Activated T-helper 2 cell treated with anti-CD3 and anti-CD28 coated beads, Interferon-gamma antibody, Interleukin-2, Interleukin-4, amounts not matched to agents 10 μg/mL and 5 μg/mL and 100 μg/mL, durations not matched to agents 14 hours and 24 hours and 36 hours (primary cell): ENCODE measurements at regions not wholly inside any gene's neighbourhood (a gene's known extent, or its start where the extent isn't known, plus 50 kb on each side); places are given as distances from the start of the nearest gene placed in this dataset.

ENCODE experiments used
- DNase-seq: peaks from one replicate; pipeline ENCODE4 v3.0.0; 2021; ENCODE audit warnings: low spot score
- H3K27ac Mint-ChIP-seq: one replicate; pipeline ENCODE4 v1.8.0; 2021; ENCODE audit warnings: mixed read lengths
- H3K27me3 Mint-ChIP-seq: one replicate; pipeline ENCODE4 v1.8.0; 2021; ENCODE audit warnings: low read depth, mixed read lengths
- H3K36me3 Mint-ChIP-seq: one replicate; pipeline ENCODE4 v1.8.0; 2021; ENCODE audit warnings: low read depth, mixed read lengths
- H3K4me1 Mint-ChIP-seq: one replicate; pipeline ENCODE4 v1.8.0; 2021; ENCODE audit warnings: low read depth, mixed read lengths
- H3K4me3 Mint-ChIP-seq: one replicate; pipeline ENCODE4 v1.8.0; 2021; ENCODE audit warnings: low read depth, mild to moderate bottlenecking, moderate library complexity, mixed read lengths
- H3K9me3 Mint-ChIP-seq: one replicate; pipeline ENCODE4 v1.8.0; 2021; ENCODE audit warnings: mixed read lengths
- intact Hi-C: fragments of 100-400 bp; cut with micrococcal nuclease; formaldehyde crosslinking; loops from one replicate; pipeline ENCODE4 v1.15.1; 2023

DNA sequence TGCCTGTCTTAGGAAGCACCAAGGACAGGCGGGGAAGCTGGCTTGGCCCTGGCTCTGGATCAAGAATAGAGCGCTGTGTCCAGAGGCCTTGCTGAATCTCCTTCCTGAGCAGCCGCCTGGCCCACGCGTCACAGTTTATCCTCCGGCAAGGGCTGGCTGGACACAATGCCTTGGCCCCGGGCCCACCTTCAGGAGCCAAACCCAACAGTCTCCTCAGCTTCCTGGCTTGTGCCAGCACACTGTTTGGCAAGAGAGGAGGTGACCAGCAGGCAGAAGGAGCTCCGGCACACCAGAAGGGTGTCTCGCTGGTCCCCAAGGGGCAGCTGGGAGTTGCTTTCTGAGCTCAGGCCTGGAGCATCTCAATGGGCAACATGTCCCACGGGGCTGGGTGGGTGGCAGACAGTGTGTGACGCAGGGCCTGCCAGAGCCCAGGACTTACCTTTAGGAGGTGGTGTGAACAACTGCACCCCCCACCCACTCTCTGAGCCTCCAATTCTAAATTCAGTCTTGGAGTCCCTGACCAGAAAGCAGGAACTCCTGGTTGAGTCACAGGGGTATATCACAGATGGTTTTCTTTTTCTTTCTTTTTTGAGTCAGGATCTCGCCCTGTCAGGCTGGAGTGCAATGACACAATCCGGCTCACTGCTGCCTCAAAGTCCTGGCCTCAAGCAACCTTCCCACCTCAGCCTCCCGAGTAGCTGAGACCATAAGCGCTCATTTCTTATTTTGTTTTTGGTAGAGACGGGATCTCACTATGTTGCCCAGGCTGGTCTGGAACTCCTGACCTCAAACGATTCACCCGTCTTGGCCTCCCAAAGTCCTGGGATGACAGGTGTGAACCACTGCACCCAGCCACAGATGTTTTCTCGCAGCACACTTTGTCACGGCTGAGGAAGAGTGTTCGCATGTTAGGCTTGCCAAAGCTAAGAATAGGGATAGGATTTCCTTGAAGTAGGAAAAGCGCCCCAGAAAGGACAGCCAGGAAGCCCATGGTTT is 361.2 kb downstream of the BCOR start:
- intact Hi-C loops: loop anchor here (10.0 kb wide), 3 partner anchors 78 to 438 kb away; no protein-coding TSS in a partner anchor
- Mint-ChIP-seq H3K9me3 (no peaks in the 10 kb centered on the region), H3K27ac (no peak overlapping the region), H3K27me3 (no peaks in the 10 kb centered on the region), H3K4me1 (peaks cover 12% of the 10 kb centered on the region), H3K36me3 (no peaks in the 10 kb centered on the region), H3K4me3 (no peak overlapping the region)
- DNase-seq: no peak

DNA sequence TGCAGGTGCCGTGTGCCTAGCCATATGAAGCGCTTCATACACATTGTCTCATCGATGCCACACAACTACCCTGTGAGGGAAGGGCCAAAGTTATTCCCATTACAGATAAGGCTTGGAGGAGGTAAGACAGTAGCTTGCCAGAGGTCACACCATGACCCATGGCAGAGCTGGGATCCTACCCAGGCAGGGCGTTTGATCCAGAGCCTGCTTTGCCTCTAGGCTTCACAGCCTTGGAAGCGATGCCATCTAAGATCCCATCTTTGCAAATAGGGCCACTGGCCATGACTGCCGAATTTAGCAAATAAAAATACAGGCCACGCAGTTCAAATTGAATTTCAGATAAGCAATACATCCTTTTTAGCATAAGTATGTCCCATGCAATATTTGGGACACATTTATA is 358.2 kb downstream of the BCOR start:
- no peaks in the 10 kb centered on the region for H3K9me3 Mint-ChIP-seq
- H3K4me1 Mint-ChIP-seq: peaks cover 7% of the 10 kb centered on the region
- no peak overlapping the region for H3K4me3 Mint-ChIP-seq
- no peak for DNase-seq
- intact Hi-C loops: loop anchor here (10.0 kb wide), 3 partner anchors 75 to 435 kb away; no protein-coding TSS in a partner anchor
- no peaks in the 10 kb centered on the region for H3K36me3 Mint-ChIP-seq
- H3K27ac Mint-ChIP-seq: no peak overlapping the region
- H3K27me3 Mint-ChIP-seq: no peaks in the 10 kb centered on the region

DNA sequence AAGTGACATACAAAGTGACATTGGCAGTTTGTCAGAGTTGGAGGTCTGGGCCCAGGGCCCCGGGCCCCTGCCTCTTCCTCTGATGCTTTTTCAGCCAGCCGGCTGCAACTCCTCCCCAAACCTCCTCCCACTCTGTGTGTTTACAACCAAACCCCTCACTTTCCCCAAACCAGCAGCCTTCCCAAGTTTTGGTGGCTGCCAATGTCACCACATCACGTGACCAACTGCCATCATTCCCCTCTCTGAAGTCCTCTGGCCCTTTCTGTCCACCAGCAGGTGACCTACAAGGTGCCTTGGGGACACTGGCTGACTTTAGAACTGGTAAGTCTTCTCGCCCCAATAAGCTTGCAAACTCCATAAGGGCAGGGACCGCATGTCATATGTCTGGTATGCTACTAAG is 357.7 kb downstream of the BCOR start:
- DNase-seq: no peak
- H3K9me3 Mint-ChIP-seq: no peaks in the 10 kb centered on the region
- intact Hi-C loops: no loop called here
- H3K27ac Mint-ChIP-seq: no peak overlapping the region
- H3K4me3 Mint-ChIP-seq: no peak overlapping the region
- no peaks in the 10 kb centered on the region for H3K27me3 Mint-ChIP-seq
- H3K4me1 Mint-ChIP-seq: peaks cover 7% of the 10 kb centered on the region
- no peaks in the 10 kb centered on the region for H3K36me3 Mint-ChIP-seq

DNA sequence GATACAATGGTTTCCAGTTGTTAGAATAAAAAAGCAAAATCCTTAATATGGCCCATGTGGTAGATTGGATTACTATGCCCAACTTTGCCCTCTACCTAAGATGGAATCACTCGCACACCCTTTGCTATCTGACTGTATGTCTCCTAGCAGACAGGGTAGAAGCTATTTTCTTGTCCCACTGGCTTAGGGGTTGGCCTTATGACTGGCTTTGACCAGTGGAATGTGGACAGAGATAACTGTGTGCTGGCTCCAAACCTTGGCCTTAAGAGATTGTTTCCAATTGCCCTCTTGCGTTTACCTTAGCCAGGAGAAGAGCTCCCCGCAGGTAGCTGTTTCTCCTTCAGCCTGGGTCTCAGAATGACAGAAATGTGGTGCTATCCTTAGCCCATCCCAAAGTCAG is 355.9 kb downstream of the BCOR start:
- no peaks in the 10 kb centered on the region for H3K27me3 Mint-ChIP-seq
- H3K4me1 Mint-ChIP-seq: peaks cover 2% of the 10 kb centered on the region
- no peak overlapping the region for H3K4me3 Mint-ChIP-seq
- H3K9me3 Mint-ChIP-seq: no peaks in the 10 kb centered on the region
- intact Hi-C loops: no loop called here
- no peaks in the 10 kb centered on the region for H3K36me3 Mint-ChIP-seq
- DNase-seq: no peak
- H3K27ac Mint-ChIP-seq: no peak overlapping the region

DNA sequence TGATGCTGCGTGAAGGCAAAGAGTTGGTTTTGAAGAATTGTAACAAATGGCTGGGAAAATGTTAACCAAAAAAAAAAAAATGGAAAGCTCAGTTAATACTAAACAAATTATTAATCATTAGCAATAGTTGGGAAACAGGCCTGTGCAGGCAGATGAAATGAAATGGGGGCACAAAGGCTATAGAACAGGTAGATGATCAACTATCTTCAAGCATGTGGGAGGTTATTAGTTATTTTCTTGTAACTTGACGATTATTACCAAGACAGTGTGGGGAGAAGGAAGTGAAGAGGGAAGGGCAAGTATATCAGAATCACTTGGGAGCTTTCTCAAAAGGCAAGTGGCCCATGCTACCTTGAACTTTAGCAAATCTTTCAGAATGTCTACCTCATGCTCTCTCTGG is 351.9 kb downstream of the BCOR start:
- intact Hi-C loops: no loop called here
- Mint-ChIP-seq H3K9me3 (no peaks in the 10 kb centered on the region), H3K27me3 (no peaks in the 10 kb centered on the region), H3K27ac (no peak overlapping the region), H3K4me3 (no peak overlapping the region), H3K4me1 (peaks cover 7% of the 10 kb centered on the region), H3K36me3 (no peaks in the 10 kb centered on the region)
- DNase-seq: no peak

DNA sequence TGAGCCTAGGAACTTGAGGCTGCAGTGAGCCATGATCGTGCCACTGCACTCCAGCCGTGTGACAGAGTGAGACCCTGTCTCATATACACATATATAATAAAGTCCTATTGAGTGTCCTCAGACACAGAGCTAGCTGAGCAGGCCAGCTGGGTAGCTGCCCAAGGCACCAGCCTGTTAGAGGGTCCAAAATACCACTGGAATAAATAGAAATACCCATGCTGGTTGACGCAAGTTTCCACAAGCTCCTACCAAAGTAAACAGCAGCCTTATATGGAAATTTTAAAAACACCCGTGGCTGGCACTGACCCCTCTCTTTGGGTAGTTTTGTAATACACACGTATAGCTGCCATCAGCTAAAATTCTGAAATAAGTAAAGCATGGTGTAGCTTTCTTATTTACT is 348.6 kb downstream of the BCOR start:
- Mint-ChIP-seq H3K4me3 (no peak overlapping the region), H3K27ac (no peak overlapping the region), H3K36me3 (no peaks in the 10 kb centered on the region), H3K27me3 (no peaks in the 10 kb centered on the region), H3K4me1 (peaks cover 20% of the 10 kb centered on the region), H3K9me3 (no peaks in the 10 kb centered on the region)
- DNase-seq: no peak
- intact Hi-C loops: no loop called here

DNA sequence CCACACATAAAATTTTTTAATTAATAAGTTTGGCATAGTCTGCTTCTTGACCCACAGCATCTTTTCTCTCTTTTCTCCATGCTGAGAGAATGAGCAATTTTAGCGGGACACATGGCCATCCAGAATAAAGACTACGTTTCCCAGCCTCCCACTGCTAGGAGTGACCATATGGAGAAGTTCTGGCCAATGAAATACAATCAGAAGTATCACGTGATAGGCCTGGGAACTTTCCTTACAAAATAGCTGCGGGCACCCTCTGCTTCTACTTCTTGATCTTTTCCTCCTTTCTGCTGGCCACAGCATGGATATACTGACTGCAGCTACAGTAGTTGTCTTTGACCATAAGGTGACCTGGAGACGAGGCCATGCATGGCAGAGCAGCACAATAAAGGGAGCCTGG is 348.0 kb downstream of the BCOR start:
- Mint-ChIP-seq H3K9me3 (no peaks in the 10 kb centered on the region), H3K27me3 (no peaks in the 10 kb centered on the region), H3K4me3 (no peak overlapping the region), H3K27ac (no peak overlapping the region), H3K4me1 (peaks cover 20% of the 10 kb centered on the region), H3K36me3 (no peaks in the 10 kb centered on the region)
- intact Hi-C loops: no loop called here
- DNase-seq: no peak

DNA sequence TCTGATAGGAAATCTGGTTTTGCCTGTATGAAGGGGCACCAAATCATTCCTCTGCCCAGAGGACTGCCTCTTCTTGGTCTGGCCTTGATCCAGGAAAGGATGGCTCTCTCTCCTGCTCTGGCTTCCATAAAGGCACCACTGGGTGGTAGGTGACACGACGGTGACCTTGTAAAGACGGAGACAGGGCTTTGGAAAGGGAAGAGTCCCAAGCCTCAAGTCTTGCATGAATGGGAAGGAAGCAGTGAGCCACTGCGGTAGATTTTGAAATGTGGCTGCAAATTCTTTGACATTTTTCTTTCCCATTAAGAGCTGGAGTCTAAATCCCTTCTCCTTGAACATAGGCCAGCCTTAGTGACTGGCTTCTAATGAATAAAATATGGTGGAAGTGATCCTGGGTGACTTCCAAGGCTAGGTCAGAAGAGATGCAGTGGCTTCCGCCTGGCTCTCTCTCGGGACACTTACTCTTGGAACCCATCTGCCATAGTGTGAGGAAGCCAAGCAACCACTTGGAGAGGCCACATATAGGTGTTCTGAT is 347.4 kb downstream of the BCOR start:
- H3K4me3 Mint-ChIP-seq: no peak overlapping the region
- no peak for DNase-seq
- H3K27ac Mint-ChIP-seq: no peak overlapping the region
- peaks cover 20% of the 10 kb centered on the region for H3K4me1 Mint-ChIP-seq
- H3K27me3 Mint-ChIP-seq: no peaks in the 10 kb centered on the region
- H3K9me3 Mint-ChIP-seq: no peaks in the 10 kb centered on the region
- intact Hi-C loops: no loop called here
- no peaks in the 10 kb centered on the region for H3K36me3 Mint-ChIP-seq

DNA sequence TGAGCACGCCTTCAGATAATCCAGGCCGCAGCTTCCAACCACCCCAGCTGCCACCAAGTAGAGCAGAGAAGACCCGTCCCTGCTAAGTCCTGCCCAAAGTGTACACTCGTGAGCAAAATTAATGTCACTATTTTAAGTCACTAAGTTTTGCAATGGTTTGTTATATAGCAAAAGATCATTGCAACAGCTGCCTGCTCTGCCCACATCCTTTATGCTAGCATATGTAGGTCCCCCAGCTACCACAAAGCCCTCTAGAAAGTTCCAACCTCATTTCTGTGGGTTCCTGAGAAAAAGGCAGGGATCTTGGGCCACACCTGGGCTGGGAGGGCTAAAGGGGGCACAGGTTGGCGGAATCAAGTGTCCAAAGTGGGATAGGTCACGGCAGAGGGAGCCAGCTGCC is 346.9 kb downstream of the BCOR start:
- Mint-ChIP-seq H3K4me3 (no peak overlapping the region), H3K36me3 (no peaks in the 10 kb centered on the region), H3K27me3 (no peaks in the 10 kb centered on the region), H3K9me3 (no peaks in the 10 kb centered on the region), H3K27ac (no peak overlapping the region), H3K4me1 (peaks cover 20% of the 10 kb centered on the region)
- intact Hi-C loops: no loop called here
- no peak for DNase-seq

DNA sequence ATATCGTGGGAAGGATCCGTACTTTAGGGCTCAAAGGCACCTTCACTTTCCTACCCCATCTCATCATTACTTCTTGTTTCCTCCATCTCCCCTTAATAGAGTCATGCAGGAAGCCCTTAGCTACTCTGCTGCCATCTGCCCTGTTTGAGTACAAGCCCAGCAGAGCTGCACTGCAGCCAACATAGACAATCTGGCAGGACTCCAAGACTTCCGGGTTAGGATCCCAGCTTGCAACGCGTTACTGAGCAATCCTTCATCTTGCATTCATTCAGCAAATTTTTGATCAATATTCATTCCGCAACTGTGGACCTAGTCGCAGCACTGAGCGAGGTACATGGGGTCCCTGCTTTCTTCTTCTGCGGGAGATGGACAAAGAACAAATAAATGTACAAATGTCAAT is 344.9 kb downstream of the BCOR start:
- peaks cover 20% of the 10 kb centered on the region for H3K4me1 Mint-ChIP-seq
- no peaks in the 10 kb centered on the region for H3K27me3 Mint-ChIP-seq
- no peak for DNase-seq
- intact Hi-C loops: no loop called here
- H3K36me3 Mint-ChIP-seq: no peaks in the 10 kb centered on the region
- no peaks in the 10 kb centered on the region for H3K9me3 Mint-ChIP-seq
- H3K27ac Mint-ChIP-seq: no peak overlapping the region
- no peak overlapping the region for H3K4me3 Mint-ChIP-seq

DNA sequence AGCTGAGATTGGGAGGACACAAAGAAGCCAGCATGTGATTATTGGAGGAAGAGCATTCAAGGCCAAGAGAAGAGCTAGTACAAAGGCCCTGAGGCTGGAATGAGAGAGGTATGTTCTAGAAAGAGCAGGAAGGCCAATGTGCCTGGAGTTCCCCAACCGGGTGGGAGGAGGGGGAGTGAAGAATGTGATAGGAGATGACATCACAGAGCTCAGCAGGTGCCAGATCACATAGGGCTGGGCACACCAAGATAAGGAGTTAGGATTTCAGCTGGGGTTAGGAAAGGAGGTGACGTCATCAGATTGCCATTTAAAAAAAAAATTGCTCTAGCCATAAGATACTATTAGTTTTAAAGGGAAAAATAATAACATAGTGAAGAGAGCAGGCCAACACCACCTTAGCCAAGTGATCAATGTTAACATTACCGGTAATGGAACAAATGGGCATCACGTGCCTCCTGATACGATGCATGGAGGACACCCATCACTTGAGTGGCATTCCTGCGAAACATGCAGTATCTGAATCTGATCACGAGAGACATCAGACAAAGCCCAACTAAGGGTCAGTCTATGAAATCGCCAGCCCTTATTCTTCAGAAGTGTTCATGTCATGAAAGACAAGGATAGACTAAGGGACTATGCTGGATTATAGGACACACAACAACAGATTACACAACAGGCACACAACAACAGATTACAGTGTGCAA is 344.3 kb downstream of the BCOR start:
- no peaks in the 10 kb centered on the region for H3K9me3 Mint-ChIP-seq
- DNase-seq: no peak
- intact Hi-C loops: no loop called here
- H3K4me3 Mint-ChIP-seq: no peak overlapping the region
- H3K27me3 Mint-ChIP-seq: no peaks in the 10 kb centered on the region
- no peak overlapping the region for H3K27ac Mint-ChIP-seq
- H3K4me1 Mint-ChIP-seq: peaks cover 20% of the 10 kb centered on the region
- H3K36me3 Mint-ChIP-seq: no peaks in the 10 kb centered on the region

DNA sequence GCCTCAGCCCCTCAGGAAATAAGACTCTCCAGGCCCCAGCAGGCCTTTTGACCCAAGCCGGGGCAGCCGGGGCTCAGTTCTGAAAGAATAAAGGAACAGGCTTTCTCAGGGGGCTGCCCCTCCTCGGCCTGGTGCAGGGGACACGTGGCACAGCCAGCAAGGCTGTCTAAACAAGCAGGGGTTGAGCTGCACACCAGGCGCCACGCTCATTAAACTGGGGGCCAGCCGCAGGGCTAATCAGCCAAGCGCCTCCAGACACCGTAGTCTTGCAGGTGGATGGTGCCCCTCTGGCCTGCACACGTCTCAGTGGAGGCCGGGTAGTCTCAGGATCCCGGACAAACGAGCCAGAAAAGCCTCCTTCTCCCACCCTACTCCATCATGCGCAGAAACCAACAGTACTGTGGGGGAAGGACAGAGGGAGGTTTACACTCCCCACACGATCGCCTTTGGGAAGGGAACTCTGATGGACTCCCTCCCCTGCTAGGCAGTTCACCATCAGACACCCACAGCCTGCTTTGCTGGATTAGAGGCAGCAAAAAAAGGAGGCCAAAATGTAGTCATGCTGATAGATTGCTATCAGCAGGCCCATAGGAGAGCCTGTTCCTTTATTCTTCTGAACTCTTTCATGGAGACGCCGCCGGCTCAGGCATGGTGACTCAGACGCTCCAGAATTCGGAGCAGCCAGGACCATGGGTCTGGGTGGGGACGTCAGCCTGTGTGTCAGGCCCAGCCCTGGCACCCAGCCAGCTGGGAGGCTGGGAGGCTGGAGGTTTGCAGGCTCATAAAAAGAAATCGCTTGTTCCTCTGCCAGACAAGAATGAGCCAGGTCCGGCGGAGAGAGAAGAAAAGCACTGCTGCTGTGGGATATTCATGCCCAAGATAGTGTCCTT is 342.4 kb downstream of the BCOR start:
- DNase-seq: no peak
- Mint-ChIP-seq H3K9me3 (no peaks in the 10 kb centered on the region), H3K27me3 (no peaks in the 10 kb centered on the region), H3K4me3 (no peak overlapping the region), H3K36me3 (no peaks in the 10 kb centered on the region), H3K4me1 (peaks cover 17% of the 10 kb centered on the region), H3K27ac (no peak overlapping the region)
- intact Hi-C loops: no loop called here
